OCI-LY3 (cell line): ENCODE measurements at regions not wholly inside any gene's neighbourhood (a gene's known extent, or its start where the extent isn't known, plus 50 kb on each side); places are given as distances from the start of the nearest gene placed in this dataset.

Source experiments
- H2AFZ ChIP-seq: fragments of 200-600, 300-600 bp; shearing (Covaris generic); 2 replicates; pipeline ENCODE4 v1.6.0; 2014; ENCODE audit warnings: antibody characterized with exemption, low read depth, low read length
- H3K27ac ChIP-seq: fragments of 200-600, 300-600 bp; sonication (generic); 2 replicates; pipeline ENCODE4 v1.5.1; 2014; ENCODE audit warnings: mild to moderate bottlenecking, low read length, moderate library complexity, mixed read lengths
- H3K27me3 ChIP-seq: fragments of 200-600, 300-600 bp; sonication (generic); 2 replicates; pipeline ENCODE4 v1.6.1; 2014; ENCODE audit warnings: low read depth, low read length, mixed read lengths
- H3K36me3 ChIP-seq: fragments of 200-600, 300-600 bp; sonication (generic); replicated peaks from 2 replicates; pipeline ENCODE3; 2014; ENCODE audit warnings: low read depth, low read length, mixed read lengths
- H3K4me1 ChIP-seq: fragments of 300-600, 200-600 bp; sonication (generic); 2 replicates; pipeline ENCODE4 v1.6.1; 2014; ENCODE audit warnings: low read length, mixed read lengths
- H3K4me2 ChIP-seq: fragments of 200-600, 300-600 bp; sonication (generic); 2 replicates; pipeline ENCODE4 v1.6.1; 2014; ENCODE audit warnings: low read length, mixed read lengths
- H3K4me3 ChIP-seq: fragments of 300-600, 200-600 bp; sonication (generic); 2 replicates; pipeline ENCODE4 v1.5.1; 2014; ENCODE audit warnings: antibody characterized with exemption, mild to moderate bottlenecking, low read length, moderate library complexity
- H3K79me2 ChIP-seq: fragments of 300-600, 200-600 bp; shearing (Covaris generic); 2 replicates; pipeline ENCODE4 v1.6.1; 2014; ENCODE audit warnings: mild to moderate bottlenecking, low read length, mixed read lengths
- H3K9ac ChIP-seq: fragments of 300-600, 200-600 bp; shearing (Covaris generic); 2 replicates; pipeline ENCODE4 v1.6.0; 2014; ENCODE audit warnings: mild to moderate bottlenecking, low read length, moderate library complexity
- H3K9me3 ChIP-seq: fragments of 200-600, 300-600 bp; shearing (Covaris generic); 2 replicates; pipeline ENCODE4 v1.6.1; 2014; ENCODE audit warnings: low read length, mixed read lengths; ENCODE audit not compliant: insufficient read depth
- H4K20me1 ChIP-seq: fragments of 200-600, 300-600 bp; sonication (generic); 2 replicates; pipeline ENCODE4 v1.6.1; 2016; ENCODE audit warnings: low read length, mixed read lengths; ENCODE audit not compliant: insufficient read depth
- CTCF ChIP-seq: fragments of 200-600, 300-600 bp; sonication (generic); IDR thresholded peaks from 2 replicates; pipeline ENCODE4 v1.5.1; 2014; ENCODE audit warnings: antibody characterized with exemption, low read length, low read depth
- EZH2phosphoT487 ChIP-seq: fragments of 200-600 bp; shearing (Covaris generic); IDR thresholded peaks from 2 replicates; pipeline ENCODE4 v1.6.1; 2018; ENCODE audit warnings: antibody characterized with exemption, mixed run types, low read depth

- H3K36me3 ChIP-seq: no peaks in the 10 kb centered on the region
- peaks cover 43% of the 10 kb centered on the region for H3K4me1 ChIP-seq
- no peaks in the 10 kb centered on the region for H3K79me2 ChIP-seq
- H3K4me3 ChIP-seq: no peak overlapping the region
- no peaks in the 10 kb centered on the region for H3K9me3 ChIP-seq
- H3K27ac ChIP-seq: no peak overlapping the region
- H3K9ac ChIP-seq: no peak overlapping the region
- H3K27me3 ChIP-seq: peaks cover 4% of the 10 kb centered on the region; the same call in 1 of the 2 replicates
- H2AFZ ChIP-seq: no peak overlapping the region
- H4K20me1 ChIP-seq: no peaks in the 10 kb centered on the region
- TF ChIP-seq CTCF: no peak
- no peak overlapping the region for H3K4me2 ChIP-seq
These were observed 223.0 kb downstream of the OPA1 start for GRCh38 chr3:193816028-193816395.

DNA sequence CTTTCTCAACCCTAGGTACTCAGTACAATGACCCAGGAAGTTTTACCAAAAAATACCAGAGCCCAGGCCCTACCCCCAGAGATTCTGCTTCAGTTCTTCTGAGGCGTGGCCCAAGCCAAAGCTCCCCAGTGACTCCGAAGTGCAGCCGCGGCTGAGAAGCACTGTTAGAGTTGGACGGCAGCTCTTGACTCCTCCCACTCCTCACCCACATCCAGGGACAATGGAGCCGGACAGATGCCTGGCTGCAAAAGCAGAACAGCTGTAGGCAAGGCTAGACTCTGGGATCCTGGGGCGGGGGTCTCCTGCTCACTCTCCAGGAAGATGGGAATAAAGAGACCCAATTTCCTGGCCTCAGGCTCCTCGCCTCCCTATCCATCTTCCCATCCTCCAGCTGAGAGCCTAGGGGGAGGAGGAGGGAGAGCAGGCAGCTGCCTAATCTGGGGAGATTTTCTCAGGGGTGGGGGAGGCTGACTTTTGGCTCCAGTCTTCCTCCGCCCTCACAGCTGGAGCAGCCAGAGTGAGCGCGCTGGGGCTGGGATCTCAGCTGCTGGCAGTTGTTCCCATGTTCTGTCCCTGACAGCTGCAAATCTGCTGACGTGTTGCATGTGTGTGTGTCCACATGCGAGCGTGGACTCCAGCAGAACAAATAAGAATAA, 223.8 kb downstream of the OPA1 start:
- Histone ChIP-seq H2AFZ (no peak overlapping the region), H3K27me3 (no peaks in the 10 kb centered on the region; the same call in 1 of the 2 replicates), H3K79me2 (no peaks in the 10 kb centered on the region), H3K36me3 (no peaks in the 10 kb centered on the region), H3K9me3 (no peaks in the 10 kb centered on the region), H3K27ac (no peak overlapping the region), H3K4me3 (no peak overlapping the region), H3K4me1 (peaks cover 43% of the 10 kb centered on the region), H4K20me1 (no peaks in the 10 kb centered on the region), H3K9ac (no peak overlapping the region), H3K4me2 (no peak overlapping the region)
- TF ChIP-seq EZH2phosphoT487 (no peak), CTCF (no peak)

GRCh38 chr3:193819117-193820010, 226.4 kb downstream of the OPA1 start:
- TF ChIP-seq EZH2phosphoT487: no peak
- TF ChIP-seq CTCF: no peak
- Histone ChIP-seq H3K4me3 (no peak overlapping the region), H3K9me3 (no peaks in the 10 kb centered on the region), H3K27me3 (no peaks in the 10 kb centered on the region), H3K79me2 (no peaks in the 10 kb centered on the region), H3K36me3 (no peaks in the 10 kb centered on the region), H3K27ac (no peak overlapping the region), H3K4me1 (peaks cover 26% of the 10 kb centered on the region), H3K9ac (no peak overlapping the region), H3K4me2 (peak overlapping the region; percentile 36), H2AFZ (no peak overlapping the region), H4K20me1 (no peaks in the 10 kb centered on the region)

DNA sequence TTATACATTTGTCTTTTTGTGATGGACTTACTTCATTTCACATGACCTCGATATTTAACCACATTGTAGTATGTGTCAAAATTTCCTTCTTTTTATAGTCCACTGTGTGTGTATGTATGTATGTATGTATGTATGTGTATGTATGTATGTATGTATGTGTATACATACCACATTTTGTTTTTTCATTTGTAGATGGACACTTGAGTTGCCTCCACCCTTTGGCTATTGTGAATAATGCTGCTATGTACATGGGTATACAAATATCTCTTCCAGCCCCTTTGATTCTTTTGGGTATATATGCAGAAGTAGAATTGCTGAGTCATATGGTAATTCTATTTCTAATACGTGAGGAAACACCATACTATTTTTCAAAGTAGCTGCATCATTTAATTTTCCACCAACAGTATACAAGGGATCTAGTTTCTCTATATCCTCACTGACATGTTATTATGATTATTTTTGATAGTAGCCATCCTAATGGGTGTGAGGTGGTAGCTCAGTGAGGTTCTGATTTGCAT, 228.2 kb downstream of the OPA1 start:
- Histone ChIP-seq H3K27me3 (no peaks in the 10 kb centered on the region), H3K4me3 (no peak overlapping the region), H3K4me2 (peak overlapping the region; percentile 48), H2AFZ (no peak overlapping the region), H3K4me1 (peaks cover 26% of the 10 kb centered on the region), H3K27ac (no peak overlapping the region), H4K20me1 (no peaks in the 10 kb centered on the region), H3K9me3 (no peaks in the 10 kb centered on the region), H3K9ac (no peak overlapping the region), H3K36me3 (no peaks in the 10 kb centered on the region), H3K79me2 (no peaks in the 10 kb centered on the region)
- no peak for TF ChIP-seq CTCF
- TF ChIP-seq EZH2phosphoT487: no peak
